GM06990 (cell line): ENCODE measurements at regions not wholly inside any gene's neighbourhood (a gene's known extent, or its start where the extent isn't known, plus 50 kb on each side); places are given as distances from the start of the nearest gene placed in this dataset.

ENCODE experiments used
- DNase-seq: peaks from one replicate; pipeline ENCODE4 v3.0.0-alpha.2; 2011; ENCODE audit not compliant: insufficient read length; ENCODE audit errors: extremely low read depth
- H3K27me3 ChIP-seq: replicated peaks from 2 replicates; pipeline ENCODE4 v1.6.0; 2011; ENCODE audit warnings: low read length; ENCODE audit not compliant: control insufficient read depth, insufficient read depth
- H3K36me3 ChIP-seq: 2 replicates; pipeline ENCODE4 v1.5.1; 2011; ENCODE audit warnings: low read length; ENCODE audit not compliant: control insufficient read depth, insufficient read depth
- H3K4me3 ChIP-seq: replicated peaks from 2 replicates; pipeline ENCODE4 v1.5.1; 2011; ENCODE audit warnings: low read depth, mild to moderate bottlenecking, control low read depth, low read length
- CTCF ChIP-seq: IDR thresholded peaks from 2 replicates; pipeline ENCODE4 v1.5.1; 2011; ENCODE audit warnings: low read length, control low read depth, mild to moderate bottlenecking, inconsistent platforms; ENCODE audit not compliant: insufficient read depth, poor library complexity, severe bottlenecking

GRCh38 chr20:40856653-40857052 lies 167.6 kb upstream of the MAFB start:
- no peak for TF ChIP-seq CTCF
- Histone ChIP-seq H3K27me3 (no peaks in the 10 kb centered on the region), H3K4me3 (no peak overlapping the region), H3K36me3 (no peaks in the 10 kb centered on the region)
- DNase-seq: no peak

- no peak for TF ChIP-seq CTCF
- no peaks in the 10 kb centered on the region for H3K27me3 ChIP-seq
- no peak overlapping the region for H3K4me3 ChIP-seq
- no peaks in the 10 kb centered on the region for H3K36me3 ChIP-seq
- no peak for DNase-seq
Measured at GRCh38 chr20:40860487-40860902, 168.1 kb upstream of the TOP1 start.

- H3K36me3 ChIP-seq: no peaks in the 10 kb centered on the region
- no peak for DNase-seq
- no peak for TF ChIP-seq CTCF
- no peak overlapping the region for H3K4me3 ChIP-seq
- H3K27me3 ChIP-seq: no peaks in the 10 kb centered on the region
Measured at GRCh38 chr20:40861427-40862008, 167.1 kb upstream of the TOP1 start.

- H3K4me3 ChIP-seq: no peak overlapping the region
- DNase-seq: no peak
- no peaks in the 10 kb centered on the region for H3K36me3 ChIP-seq
- H3K27me3 ChIP-seq: no peaks in the 10 kb centered on the region
- TF ChIP-seq CTCF: no peak
Measured at GRCh38 chr20:40863355-40863919, 165.2 kb upstream of the TOP1 start.

- Histone ChIP-seq H3K27me3 (no peaks in the 10 kb centered on the region), H3K4me3 (no peak overlapping the region), H3K36me3 (no peaks in the 10 kb centered on the region)
- DNase-seq: no peak
- no peak for TF ChIP-seq CTCF
Measured at GRCh38 chr20:40864470-40864869, 164.2 kb upstream of the TOP1 start.

GRCh38 chr20:40865095-40865494 lies 163.5 kb upstream of the TOP1 start:
- no peak for TF ChIP-seq CTCF
- Histone ChIP-seq H3K4me3 (no peak overlapping the region), H3K27me3 (no peaks in the 10 kb centered on the region), H3K36me3 (no peaks in the 10 kb centered on the region)
- DNase-seq: no peak
